ENCODE measurements at regions not wholly inside any gene's neighbourhood (a gene's known extent, or its start where the extent isn't known, plus 50 kb on each side); places are given as distances from the start of the nearest gene placed in this dataset.

DNA sequence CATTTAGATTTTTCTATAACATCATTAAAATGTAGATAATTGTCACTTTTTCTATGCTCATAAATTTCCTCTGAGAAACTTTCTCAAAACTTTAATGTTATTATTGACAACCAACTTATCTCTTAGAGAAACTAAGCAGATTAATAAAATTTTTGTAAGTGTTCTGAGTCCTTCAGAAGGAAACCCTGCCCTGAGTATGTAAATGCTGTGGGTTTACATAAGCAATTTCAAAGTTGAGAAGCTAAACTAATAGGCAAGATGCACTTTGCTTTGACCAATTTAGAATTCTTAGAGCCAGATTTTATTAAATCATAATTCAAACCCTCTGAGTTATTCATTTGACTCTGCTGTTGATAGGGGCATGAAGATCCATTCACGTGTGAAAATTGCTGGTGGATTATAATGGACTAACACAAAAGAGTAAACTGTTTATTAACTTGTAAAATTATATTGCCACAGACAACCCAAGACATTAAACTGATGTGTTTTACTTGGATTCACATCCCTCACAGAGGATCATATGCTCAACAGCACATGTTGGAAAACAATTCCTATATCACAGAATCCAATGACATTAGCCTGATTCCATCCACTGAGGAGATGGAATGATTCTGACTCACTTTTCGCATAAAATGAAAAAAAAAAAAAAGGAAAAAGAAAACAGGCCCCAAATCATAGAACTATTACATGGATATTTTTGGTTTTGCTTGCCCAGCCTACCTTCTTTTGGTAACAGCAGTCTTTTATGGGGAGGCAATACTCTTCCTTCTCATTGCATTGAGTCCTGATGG, 453.7 kb upstream of the HTR2A start:
- no peak for TF ChIP-seq POLR2A (IDR thresholded peaks at IDR 0.05; ENCODE audit: low read depth, low read length)
- no peak for TF ChIP-seq POLR2AphosphoS5 (IDR thresholded peaks at IDR 0.05; ENCODE audit: low read depth, low read length)
